HL-60/S4 (cell line): ENCODE measurements at regions not wholly inside any gene's neighbourhood (a gene's known extent, or its start where the extent isn't known, plus 50 kb on each side); places are given as distances from the start of the nearest gene placed in this dataset.

Experiments
- in situ Hi-C: fragments of 300-500 bp; cut with MboI; formaldehyde crosslinking; loops from 2 replicates; pipeline ENCODE4 v1.14.3; 2022; ENCODE audit warnings: low sequenced_read_pairs

DNA sequence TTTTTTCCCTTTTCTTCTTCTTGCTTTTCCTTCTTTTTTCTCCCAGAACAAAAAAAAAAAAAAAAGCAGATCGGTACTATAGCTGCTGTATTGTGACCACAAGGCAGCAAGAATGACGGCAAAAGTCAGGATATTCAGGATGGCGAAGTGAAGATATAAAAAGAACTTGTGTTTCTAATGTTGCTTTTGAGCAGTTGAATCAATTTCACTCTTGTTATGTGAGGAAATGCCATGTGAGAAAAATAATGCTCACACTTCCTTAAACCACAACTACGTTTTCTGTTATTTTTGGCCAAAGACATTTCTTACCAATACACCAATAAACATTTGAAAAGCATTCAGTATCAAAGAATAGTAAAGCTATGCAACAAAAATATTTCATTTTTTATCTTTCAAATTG lies 510.5 kb downstream of the HACE1 start:
- in situ Hi-C loops, result no loop called here

DNA sequence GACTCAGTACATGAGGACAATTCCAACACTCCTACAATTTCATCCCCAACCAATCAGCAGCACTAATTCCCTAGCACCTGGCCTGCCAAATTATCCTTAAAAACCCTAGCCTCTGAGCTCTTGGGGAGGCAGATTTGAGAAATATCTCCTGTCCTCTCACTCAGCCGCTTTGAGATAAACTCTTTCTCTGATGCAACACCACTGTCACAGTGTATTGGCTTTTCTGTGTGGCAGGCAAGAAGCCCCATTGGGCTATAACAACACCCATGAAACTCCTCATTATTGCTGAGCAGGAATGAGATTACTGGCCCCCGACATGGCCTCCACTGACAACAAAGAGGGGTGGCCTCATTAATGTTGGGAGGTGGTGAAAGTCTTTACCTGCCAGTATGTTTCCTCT lies 515.5 kb downstream of the HACE1 start:
- in situ Hi-C loops, result no loop called here

DNA sequence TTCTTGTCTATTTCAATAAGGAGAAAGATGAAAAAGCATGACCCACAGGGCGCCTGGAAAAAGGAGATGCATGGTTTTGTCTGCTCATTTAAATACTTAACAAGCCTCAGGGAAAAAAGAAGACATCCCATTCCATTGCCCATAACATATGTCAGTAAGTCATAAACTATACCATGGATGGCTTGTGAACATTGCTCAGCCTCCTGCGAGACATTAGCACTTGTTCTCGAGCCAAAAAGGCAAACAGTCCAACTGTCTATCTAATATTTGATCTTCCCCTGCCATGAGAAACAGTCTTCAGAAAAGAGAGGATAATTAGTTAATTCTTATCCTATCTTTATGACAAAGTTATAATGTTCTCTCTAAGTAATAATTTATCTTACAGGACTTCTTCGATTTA lies 527.4 kb downstream of the HACE1 start:
- in situ Hi-C loops, result no loop called here

DNA sequence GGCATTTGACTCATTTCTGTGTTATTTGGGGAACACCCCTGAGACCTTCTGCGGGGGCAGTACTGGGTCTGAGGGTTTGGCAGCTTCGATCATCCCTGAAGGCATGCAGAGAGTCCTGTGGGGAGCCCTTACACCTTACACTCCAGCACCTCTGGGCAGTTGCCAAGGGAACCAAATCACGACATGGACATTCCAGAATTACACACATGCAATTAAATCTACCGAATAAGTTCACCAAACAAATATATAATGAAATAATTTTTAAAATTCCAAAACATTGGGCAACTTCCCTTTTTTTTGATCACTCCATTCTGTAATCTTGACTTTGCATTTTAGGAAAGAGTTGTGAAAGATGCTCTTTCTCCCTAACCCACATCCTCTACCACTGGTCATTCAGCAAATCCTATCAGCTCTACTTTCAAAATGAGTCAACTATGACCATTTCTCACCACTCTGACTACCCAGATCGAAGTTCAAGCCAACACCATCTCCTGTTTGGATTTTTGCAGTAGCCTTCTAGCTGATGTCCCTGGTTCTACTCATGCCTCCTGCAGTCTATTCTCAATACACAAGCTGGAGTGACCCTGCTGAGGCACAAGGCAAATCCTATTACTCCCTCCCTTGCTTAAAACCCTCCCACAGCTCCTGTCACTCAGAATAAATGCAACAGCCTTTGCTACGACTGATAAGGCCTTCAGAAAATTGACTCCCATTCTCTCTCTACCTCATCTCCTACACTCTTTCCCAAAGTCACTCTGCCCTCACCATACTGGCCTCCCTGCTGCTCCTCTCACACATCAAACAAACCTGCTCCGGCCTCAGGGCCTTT lies 533.3 kb downstream of the HACE1 start:
- in situ Hi-C loops, result no loop called here

DNA sequence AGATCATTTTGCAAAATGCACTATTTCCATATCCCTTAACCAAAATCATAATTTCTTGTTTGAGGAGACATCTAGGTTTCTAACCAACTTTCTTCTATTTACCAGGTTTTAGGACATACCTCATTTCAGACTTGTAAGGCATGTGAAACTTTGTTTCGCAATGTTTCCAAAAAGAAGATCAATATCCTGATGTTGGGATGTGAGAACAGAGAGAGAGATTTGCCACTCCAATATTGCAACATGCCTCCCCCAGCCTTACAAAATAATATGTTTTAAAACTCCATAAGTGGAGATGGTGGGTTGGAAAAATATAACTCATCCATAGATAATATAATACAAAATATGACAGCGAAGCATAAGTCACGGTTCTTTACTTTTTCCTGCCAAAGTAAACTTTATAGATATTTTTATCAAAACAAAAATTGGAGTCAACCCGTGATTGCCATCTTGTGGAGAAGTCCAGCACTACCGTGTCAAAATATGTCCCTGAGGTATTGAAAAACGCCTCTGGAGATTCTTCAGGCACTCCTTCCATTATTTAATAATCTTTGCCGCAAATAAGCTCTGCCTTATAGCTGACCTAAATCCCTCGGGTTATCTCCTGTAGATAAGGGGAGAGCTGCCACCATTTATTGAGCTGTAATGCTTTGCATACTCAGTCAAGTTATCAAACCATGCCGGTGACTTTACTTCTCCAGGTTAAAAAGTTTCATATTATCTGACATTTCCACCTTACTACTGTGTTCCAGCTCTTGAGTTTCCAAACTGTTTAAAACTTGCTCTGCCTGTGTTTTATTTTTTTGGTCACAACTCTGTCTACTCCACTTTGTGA lies 534.2 kb downstream of the HACE1 start:
- in situ Hi-C loops, result no loop called here

DNA sequence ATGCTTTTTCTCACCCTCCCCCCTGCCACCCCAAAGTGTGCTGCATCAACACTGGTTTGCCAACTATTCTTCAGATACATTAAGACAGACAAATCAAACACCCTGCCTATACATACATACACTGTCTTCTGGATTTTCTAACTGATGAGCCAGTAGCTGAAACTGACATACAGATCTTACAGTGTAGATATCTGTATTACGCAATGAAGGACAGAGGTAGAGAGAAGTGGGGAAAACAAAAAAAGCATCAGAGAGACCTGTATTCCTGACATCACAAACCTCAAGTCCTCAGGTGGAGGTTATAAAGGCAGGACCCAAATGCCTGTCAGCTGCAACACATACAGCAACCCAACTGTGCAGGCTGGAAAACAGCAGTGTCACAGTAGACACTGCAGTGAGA lies 535.4 kb downstream of the HACE1 start:
- in situ Hi-C loops, result no loop called here

DNA sequence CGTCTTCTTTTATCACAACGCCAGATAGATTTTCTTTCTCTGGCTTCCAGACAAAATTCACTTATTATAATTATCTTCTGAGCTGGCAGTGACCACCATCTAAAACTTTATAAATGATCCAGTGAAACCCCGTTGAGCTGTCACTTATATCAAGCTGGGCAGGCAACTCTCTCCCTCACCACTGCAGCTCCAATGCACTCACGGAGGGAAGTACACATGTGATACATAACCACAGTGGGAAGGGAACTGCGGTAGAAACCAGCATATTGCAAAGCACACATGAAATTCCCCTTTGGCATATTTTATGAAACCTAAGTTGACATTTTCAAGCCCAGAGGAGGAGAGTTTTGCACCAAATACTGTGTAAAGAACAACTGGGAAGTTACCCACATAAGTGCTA lies 536.9 kb downstream of the HACE1 start:
- in situ Hi-C loops, result no loop called here

DNA sequence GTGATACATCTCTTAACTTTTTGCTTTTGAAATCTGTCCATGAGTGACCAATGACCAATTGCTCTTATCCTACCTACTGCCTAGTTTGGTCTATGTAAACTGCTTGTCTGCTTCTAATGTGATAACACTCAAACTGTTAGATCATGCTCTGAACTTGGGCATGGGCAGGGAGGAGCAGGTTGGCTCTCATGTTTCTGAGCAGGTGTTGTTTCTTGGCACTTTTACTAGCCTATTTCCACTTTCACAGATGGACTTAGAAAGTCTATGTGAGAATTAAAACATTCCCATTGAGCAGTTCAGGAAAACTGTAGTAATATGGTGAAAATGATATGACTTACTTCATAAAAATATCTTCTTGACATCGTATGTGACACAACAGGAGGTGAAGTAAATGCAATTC lies 538.4 kb downstream of the HACE1 start:
- in situ Hi-C loops, result no loop called here

DNA sequence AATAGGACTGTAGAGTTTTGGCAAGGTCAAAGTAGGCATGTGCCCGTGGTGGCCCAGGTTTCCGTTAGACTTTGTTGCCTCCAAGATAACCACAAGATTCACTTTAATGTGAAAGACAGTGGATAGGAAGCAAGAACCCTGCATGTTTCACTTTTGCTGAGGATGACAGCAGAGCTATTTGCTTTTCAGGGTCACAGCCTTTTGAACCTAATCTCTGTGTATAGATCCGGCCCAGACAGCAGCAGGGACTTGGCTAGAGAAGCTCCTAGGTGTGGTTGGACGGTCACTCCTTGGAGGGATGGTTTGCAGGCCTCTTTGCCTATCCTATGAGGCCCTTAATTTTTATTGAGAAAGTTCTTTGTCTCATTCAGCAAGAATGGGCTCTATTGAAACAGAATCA lies 538.8 kb downstream of the HACE1 start:
- in situ Hi-C loops, result no loop called here

DNA sequence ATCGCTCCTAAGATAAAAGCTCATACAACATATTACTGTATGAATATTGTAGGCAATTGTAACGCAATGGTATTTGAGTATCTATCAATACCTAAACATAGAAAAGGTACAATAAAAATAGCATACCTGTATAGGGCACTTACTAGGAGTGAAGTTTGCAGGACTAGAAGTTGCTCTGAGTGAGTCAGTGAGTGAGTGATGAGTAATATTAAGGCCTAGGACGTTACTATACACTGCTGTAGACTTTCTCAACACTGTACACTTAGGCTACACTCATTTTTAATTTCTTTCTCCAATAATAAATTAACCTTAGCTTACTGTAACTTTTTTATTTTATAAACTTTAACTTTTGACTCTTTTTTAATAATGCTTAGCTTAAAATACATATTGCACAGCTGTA lies 546.9 kb downstream of the HACE1 start:
- in situ Hi-C loops, result no loop called here

DNA sequence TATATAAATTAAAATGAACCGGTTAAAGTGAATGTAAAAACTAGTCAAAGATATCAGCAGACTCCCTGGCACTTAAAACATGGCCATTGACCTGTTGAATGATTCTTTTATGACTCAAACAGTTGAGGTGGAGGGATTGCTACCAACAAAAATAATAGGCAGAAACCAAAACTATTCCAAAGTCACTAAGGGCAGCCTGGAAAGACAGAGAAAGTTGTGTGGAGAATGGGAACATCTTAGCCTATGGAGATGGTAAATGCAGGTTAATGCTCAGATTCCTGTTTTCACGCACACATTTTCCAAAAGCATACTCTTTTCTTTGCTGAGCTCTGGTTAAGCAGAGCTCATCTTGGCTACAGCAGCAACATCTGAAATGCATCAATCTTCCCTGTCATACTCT lies 553.5 kb downstream of the HACE1 start:
- in situ Hi-C loops, result no loop called here

DNA sequence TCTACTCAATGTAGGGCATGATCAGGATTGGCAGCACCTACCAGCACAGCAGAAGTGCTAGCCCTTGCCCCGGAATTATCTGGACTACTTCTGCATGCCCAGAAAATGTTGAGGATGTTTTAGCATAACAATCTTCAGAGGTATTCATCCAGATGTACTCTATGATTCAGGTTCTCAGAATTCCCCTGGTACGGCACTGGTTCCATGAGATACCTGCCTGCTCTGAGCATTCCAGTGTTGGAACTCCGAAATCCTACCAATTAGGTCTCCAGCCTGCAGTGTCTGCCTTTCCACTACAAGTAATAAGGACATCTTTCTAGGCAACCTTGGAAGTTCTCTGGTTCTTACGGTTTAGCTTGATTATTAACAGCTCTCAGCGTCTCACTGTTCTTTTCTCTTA lies 554.5 kb downstream of the HACE1 start:
- in situ Hi-C loops, result no loop called here

DNA sequence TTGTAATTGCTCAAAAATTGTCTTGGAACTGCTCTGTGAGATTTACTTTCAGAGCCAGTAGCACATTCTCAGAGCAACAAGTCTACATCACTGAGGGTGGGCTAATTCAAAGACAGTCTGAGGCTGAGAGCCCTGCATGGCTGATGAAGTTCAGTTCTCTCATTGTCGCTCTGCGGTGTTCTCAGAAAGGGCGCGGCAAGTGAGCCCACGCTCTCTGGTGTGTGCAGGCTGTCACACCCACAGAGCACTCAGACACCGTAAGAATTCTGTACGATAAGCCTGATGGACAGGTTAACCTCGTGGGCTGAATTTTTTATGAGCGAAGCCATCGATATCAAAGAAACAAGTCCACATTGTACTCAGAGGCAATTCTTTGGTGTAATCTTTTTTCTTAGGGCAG lies 557.8 kb downstream of the HACE1 start:
- in situ Hi-C loops, result no loop called here

DNA sequence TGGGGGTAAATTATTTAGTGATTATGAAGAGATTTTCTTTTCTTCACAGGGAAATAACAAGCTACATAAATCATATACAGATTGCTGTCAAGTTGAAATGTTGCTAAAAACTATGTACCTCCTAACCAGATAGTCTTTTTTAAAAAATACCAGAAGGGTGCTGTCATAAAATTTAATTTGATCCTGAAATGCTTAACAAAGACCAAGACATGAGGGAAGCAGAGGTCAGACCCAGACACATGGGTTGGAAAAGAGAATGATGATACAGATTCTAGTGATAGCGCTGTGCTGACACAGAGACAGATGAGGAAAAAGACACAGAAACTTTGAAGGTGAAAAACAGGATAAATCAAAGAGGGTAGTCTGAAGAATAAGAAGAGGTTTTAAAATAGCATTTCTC lies 573.1 kb downstream of the HACE1 start:
- in situ Hi-C loops, result no loop called here

DNA sequence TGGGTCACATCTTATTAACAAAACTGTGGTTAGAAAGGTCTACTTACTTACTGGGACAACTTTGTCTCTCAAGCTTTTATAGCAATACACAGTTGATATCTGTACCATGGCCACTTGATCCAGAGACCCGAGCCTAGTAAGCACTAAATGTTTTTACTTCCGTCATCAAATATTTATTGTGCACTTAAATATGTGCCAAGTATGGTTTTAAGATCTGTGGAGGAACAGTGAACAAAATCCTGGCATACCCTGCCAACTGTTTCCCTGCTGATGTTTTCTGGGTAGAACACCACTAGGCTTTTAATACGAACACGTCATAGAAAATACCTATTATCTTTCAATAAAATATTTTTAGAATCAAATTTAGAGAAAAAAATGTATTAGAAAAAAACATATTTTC lies 574.8 kb downstream of the HACE1 start:
- in situ Hi-C loops, result no loop called here

DNA sequence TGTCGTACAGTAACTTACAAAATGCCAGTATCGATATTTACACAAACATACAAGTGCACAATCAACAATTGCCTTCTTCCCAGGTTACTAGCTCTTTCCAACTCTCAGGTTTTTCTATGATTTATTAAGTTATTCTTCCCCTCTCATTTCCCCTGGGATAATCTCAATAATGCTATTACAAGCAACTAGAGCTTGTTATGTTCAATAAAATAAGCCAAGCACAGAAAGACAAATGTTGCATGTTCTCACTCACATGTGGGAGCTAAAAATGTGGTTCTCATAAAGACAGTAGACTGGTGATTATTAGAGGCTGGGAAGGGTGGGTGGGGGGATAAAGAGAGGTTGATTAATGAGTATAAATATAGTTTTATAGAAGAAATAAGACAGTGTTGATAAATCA lies 577.1 kb downstream of the HACE1 start:
- in situ Hi-C loops, result no loop called here

DNA sequence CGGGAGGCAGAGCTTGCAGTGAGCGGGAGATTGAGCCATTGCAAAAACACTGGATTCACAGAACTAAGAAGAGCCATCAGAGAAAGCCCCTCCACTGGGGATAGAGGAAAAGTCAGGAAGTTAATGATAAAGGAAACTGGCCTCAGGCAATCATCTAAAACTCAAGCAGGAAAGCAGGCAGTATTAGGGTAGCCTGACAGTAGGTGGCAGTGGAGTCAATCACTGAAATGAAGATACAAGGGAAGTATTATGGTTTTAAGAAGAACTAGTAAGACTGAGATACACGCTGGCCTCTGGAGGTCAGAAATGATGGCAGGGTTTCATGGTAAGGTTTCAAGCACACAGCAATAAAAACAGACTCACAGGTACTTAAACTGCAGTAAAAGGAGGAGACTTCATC lies 578.3 kb downstream of the HACE1 start:
- in situ Hi-C loops, result no loop called here

DNA sequence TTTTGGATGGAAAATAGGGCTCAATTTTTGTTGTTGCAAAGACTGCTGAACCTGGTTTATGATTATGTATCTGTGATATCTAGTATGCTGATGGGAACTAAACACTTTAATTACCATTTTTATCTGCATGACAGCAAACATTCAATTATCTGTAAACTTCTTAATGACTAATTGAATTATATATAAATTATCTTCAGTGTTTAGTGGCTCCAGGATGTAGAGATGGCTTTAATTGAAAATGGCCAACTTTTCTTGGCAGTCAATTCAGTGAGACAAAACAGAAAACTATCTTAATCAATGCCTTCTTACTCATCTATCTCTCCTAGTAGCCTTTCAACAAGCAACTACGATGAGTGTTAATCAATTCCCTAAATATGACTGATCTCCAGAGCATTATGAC lies 591.3 kb downstream of the HACE1 start:
- in situ Hi-C loops, result no loop called here

DNA sequence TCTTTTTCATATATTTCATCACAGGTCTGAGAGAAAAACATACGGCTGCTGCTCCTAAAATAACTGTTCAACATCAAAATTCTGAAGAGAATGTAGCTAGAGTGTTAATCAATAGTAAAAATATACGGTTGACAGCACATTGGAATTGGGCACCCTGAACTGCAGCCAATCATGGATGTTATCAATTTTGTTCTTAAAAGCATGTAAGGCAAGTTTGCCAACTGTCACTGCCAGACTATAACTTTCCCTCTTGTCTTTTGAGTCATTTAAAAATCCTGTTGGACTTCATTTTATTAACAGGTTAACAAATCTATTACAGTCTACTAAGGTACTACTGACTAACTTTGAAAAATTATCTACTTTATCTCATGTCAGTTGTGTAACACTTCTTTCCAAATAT lies 592.8 kb downstream of the HACE1 start:
- in situ Hi-C loops, result no loop called here

DNA sequence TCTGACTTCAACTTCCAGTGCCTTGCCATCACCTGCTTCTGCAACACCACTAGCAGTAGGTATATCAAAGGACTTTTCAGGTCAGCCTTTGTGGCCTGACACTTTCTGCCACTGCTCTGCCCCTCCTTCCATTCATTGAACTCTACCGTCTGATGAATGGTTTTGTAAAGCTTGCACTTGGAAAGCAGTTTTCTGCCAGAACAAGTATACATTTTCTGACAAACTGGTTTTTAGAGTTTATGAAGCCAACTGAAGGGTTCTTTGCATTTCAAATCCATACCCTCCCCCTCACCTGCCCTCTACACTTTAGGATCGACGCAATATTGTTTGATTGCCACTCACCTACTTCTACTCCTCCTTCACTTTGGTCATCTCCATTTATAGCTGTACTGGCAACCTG lies 603.1 kb downstream of the HACE1 start:
- in situ Hi-C loops, result no loop called here

DNA sequence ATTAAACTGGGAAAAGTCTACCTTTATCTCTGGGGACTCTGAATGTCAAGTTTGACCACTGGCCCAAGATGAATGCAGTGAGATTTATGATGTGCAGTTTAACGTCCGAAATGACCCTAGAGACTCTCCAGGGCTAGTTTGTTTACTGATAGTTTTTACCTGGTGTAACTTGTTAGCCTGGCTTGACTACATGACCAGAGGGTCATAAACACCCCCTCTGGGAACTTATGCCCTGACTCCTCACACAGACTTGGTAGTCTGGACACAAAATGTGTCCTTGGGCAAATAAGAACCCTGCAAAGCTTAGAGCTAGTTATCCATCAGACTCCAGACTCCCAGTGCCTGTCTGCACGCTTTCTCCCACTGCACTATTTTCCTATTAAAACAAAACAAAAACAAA lies 606.5 kb downstream of the HACE1 start:
- in situ Hi-C loops, result no loop called here

DNA sequence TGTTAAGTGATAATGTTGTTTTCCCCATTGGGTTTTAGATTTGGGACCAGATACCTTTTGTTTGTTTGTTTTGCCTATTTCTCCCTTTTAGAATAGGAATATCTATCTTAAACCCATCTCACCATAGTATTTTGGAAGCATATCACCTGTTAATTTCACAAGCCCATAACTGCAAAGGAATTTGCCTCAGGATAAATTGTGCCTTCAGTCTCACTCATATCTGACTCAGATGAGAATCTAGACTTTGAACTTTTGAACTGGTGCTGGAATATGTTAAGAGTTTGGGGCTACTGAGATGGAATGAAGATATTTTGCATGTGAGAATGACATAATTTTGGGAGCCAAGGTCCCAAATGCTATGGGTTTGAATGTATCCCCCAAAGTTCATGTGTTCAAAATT lies 607.4 kb downstream of the HACE1 start:
- in situ Hi-C loops, result no loop called here
